SK-N-SH (cell line): ENCODE measurements at regions not wholly inside any gene's neighbourhood (a gene's known extent, or its start where the extent isn't known, plus 50 kb on each side); places are given as distances from the start of the nearest gene placed in this dataset.

Source experiments
- CTCF ChIP-seq: fragments of 200-600 bp; sonication (generic); IDR thresholded peaks from 2 replicates; pipeline ENCODE4 v1.6.1; 2017; ENCODE audit warnings: antibody characterized with exemption, mild to moderate bottlenecking, moderate library complexity
- MAX ChIP-seq: IDR thresholded peaks from 2 replicates; pipeline ENCODE4 v1.4.0; 2012; ENCODE audit warnings: low read depth
- POLR2AphosphoS5 ChIP-seq: IDR thresholded peaks from 2 replicates; pipeline ENCODE4 v1.6.1; 2012; ENCODE audit warnings: low read depth, low read length

- TF ChIP-seq POLR2AphosphoS5 (no peak), MAX (no peak), CTCF (no peak)
Observed at GRCh38 chr13:90803210-90803609, 544.3 kb upstream of the MIR17HG start.
